Retinal pigment epithelial cell (primary cell): ENCODE measurements at regions not wholly inside any gene's neighbourhood (a gene's known extent, or its start where the extent isn't known, plus 50 kb on each side); places are given as distances from the start of the nearest gene placed in this dataset.

Source experiments
- DNase-seq: peaks from one replicate; pipeline ENCODE4 v3.0.0-alpha.2; 2010; ENCODE audit warnings: low read depth
- H3K4me3 ChIP-seq: 2 replicates; pipeline ENCODE4 v1.5.1; 2011; ENCODE audit warnings: mild to moderate bottlenecking, low read length, control low read depth, moderate library complexity
- CTCF ChIP-seq: conservative IDR thresholded peaks from 2 replicates; pipeline ENCODE4 v1.5.1; 2011; ENCODE audit warnings: low read depth, low read length, control low read depth, inconsistent platforms

GRCh38 chr11:70780246-70780535, 381.9 kb downstream of the CTTN start:
- H3K4me3 ChIP-seq: no peak overlapping the region
- no peak for DNase-seq
- TF ChIP-seq CTCF: no peak

GRCh38 chr11:70782401-70782913, 384.1 kb downstream of the CTTN start:
- DNase-seq: no peak
- no peak for TF ChIP-seq CTCF
- H3K4me3 ChIP-seq: no peak overlapping the region

- no peak for DNase-seq
- no peak for TF ChIP-seq CTCF
- H3K4me3 ChIP-seq: no peak overlapping the region
Observed at GRCh38 chr11:70783356-70783755, 385.0 kb downstream of the CTTN start.

GRCh38 chr11:70783821-70784220, 385.5 kb downstream of the CTTN start:
- no peak overlapping the region for H3K4me3 ChIP-seq
- TF ChIP-seq CTCF: no peak
- no peak for DNase-seq

- DNase-seq: no peak
- TF ChIP-seq CTCF: no peak
Observed at GRCh38 chr11:70785372-70785771, 387.0 kb downstream of the CTTN start.

GRCh38 chr11:70786021-70786665, 387.8 kb downstream of the CTTN start:
- no peak for DNase-seq
- TF ChIP-seq CTCF: no peak

More at GRCh38 chr11:70785372-70785771, 387.0 kb downstream of the CTTN start:
- H3K4me3 ChIP-seq: no peak overlapping the region

GRCh38 chr11:70788248-70789022, 390.1 kb downstream of the CTTN start:
- no peak overlapping the region for H3K4me3 ChIP-seq
- DNase-seq: no peak
- no peak for TF ChIP-seq CTCF

More at GRCh38 chr11:70786021-70786665, 387.8 kb downstream of the CTTN start:
- no peak overlapping the region for H3K4me3 ChIP-seq
